Astrocyte (in vitro differentiated cells and primary cell): ENCODE measurements at regions not wholly inside any gene's neighbourhood (a gene's known extent, or its start where the extent isn't known, plus 50 kb on each side); places are given as distances from the start of the nearest gene placed in this dataset.

Source experiments
- DNase-seq: peaks from one replicate; pipeline ENCODE4 v3.0.0-alpha.2; 2010; ENCODE audit warnings: low read depth
- FAIRE-seq: peaks from 2 replicates; lab custom pipeline; 2011; peaks lifted over from hg19 to GRCh38; lab: Jason Lieb, UNC
- H2AFZ ChIP-seq: 2 replicates; pipeline ENCODE4 v1.6.0; 2012; ENCODE audit warnings: low read depth, low read length, inconsistent platforms
- H3K27ac ChIP-seq: 2 replicates; pipeline ENCODE4 v1.5.1; 2011; ENCODE audit warnings: low read depth, low read length, inconsistent platforms
- H3K27me3 ChIP-seq: 2 replicates; pipeline ENCODE4 v1.6.0; 2011; ENCODE audit warnings: low read length, inconsistent platforms; ENCODE audit not compliant: insufficient read depth
- H3K36me3 ChIP-seq: 2 replicates; pipeline ENCODE4 v1.5.1; 2011; ENCODE audit warnings: low read length, inconsistent platforms; ENCODE audit not compliant: insufficient read depth
- H3K4me1 ChIP-seq: 2 replicates; pipeline ENCODE4 v1.5.1; 2011; ENCODE audit warnings: low read length, inconsistent platforms; ENCODE audit not compliant: insufficient read depth
- H3K4me2 ChIP-seq: 2 replicates; pipeline ENCODE4 v1.6.0; 2012; ENCODE audit warnings: low read length, inconsistent platforms
- H3K4me3 ChIP-seq: 2 replicates; pipeline ENCODE4 v1.5.1; 2011; ENCODE audit warnings: low read depth, mild to moderate bottlenecking, low read length, inconsistent platforms; ENCODE audit not compliant: insufficient read depth
- H3K79me2 ChIP-seq: 2 replicates; pipeline ENCODE4 v1.6.0; 2012; ENCODE audit warnings: mild to moderate bottlenecking, low read length, inconsistent platforms; ENCODE audit not compliant: insufficient read depth
- H3K9ac ChIP-seq: 2 replicates; pipeline ENCODE4 v1.6.0; 2012; ENCODE audit warnings: mild to moderate bottlenecking, low read length, inconsistent platforms
- H3K9me3 ChIP-seq: 2 replicates; pipeline ENCODE4 v1.5.1; 2012; ENCODE audit warnings: low read depth, mild to moderate bottlenecking, low read length, inconsistent platforms; ENCODE audit not compliant: insufficient read depth
- H4K20me1 ChIP-seq: 2 replicates; pipeline ENCODE4 v1.6.0; 2012; ENCODE audit warnings: low read length, inconsistent platforms; ENCODE audit not compliant: insufficient read depth
- H3K27ac Mint-ChIP-seq: one replicate; pipeline ENCODE4 v1.8.0; 2021; ENCODE audit warnings: mild to moderate bottlenecking, mixed read lengths; ENCODE audit not compliant: unreplicated experiment
- H3K27me3 Mint-ChIP-seq: one replicate; pipeline ENCODE4 v1.8.0; 2021; ENCODE audit warnings: low read depth, mixed read lengths; ENCODE audit not compliant: unreplicated experiment
- H3K36me3 Mint-ChIP-seq: one replicate; pipeline ENCODE4 v1.8.0; 2021; ENCODE audit warnings: low read depth, mixed read lengths; ENCODE audit not compliant: unreplicated experiment
- H3K4me1 Mint-ChIP-seq: one replicate; pipeline ENCODE4 v1.8.0; 2021; ENCODE audit warnings: low read depth, mixed read lengths; ENCODE audit not compliant: unreplicated experiment
- H3K4me3 Mint-ChIP-seq: one replicate; pipeline ENCODE4 v1.8.0; 2021; ENCODE audit warnings: mild to moderate bottlenecking, moderate library complexity, mixed read lengths; ENCODE audit not compliant: unreplicated experiment
- H3K9me3 Mint-ChIP-seq: one replicate; pipeline ENCODE4 v1.8.0; 2021; ENCODE audit warnings: mild to moderate bottlenecking, mixed read lengths; ENCODE audit not compliant: unreplicated experiment
- CTCF ChIP-seq: IDR thresholded peaks from 2 replicates; pipeline ENCODE4 v1.5.1; 2011; ENCODE audit warnings: low read depth, mild to moderate bottlenecking, inconsistent platforms, low read length, moderate library complexity; ENCODE audit not compliant: insufficient read depth
- EZH2 ChIP-seq: IDR thresholded peaks from 2 replicates; pipeline ENCODE4 v1.6.1; 2012; ENCODE audit warnings: mild to moderate bottlenecking, low read length, inconsistent platforms; ENCODE audit not compliant: insufficient read depth

GRCh38 chr4:145351162-145351561 is 130.5 kb upstream of the SMAD1 start:
- no peaks in the 10 kb centered on the region for H3K36me3 ChIP-seq
- H3K4me2 ChIP-seq: no peak overlapping the region
- no peaks in the 10 kb centered on the region for H3K79me2 ChIP-seq
- H3K9ac ChIP-seq: no peak overlapping the region
- Mint-ChIP-seq H3K27me3 (no peaks in the 10 kb centered on the region), H3K36me3 (no peaks in the 10 kb centered on the region), H3K9me3 (peaks cover 10% of the 10 kb centered on the region), H3K4me1 (peaks cover 23% of the 10 kb centered on the region), H3K4me3 (no peak overlapping the region), H3K27ac (no peak overlapping the region)
- TF ChIP-seq EZH2 (no peak), CTCF (no peak)
- DNase-seq (no peak), FAIRE-seq (peak; percentile 20)
- no peak overlapping the region for H3K4me3 ChIP-seq
- no peak overlapping the region for H2AFZ ChIP-seq
- H3K27me3 ChIP-seq: no peaks in the 10 kb centered on the region
- H3K27ac ChIP-seq: no peak overlapping the region
- peaks cover 12% of the 10 kb centered on the region for H3K4me1 ChIP-seq
- H3K9me3 ChIP-seq: no peaks in the 10 kb centered on the region
- no peaks in the 10 kb centered on the region for H4K20me1 ChIP-seq

GRCh38 chr4:145348291-145348690 is 133.4 kb upstream of the SMAD1 start:
- Histone ChIP-seq H3K36me3 (no peaks in the 10 kb centered on the region), H2AFZ (no peak overlapping the region), H4K20me1 (no peaks in the 10 kb centered on the region), H3K4me1 (peaks cover 12% of the 10 kb centered on the region), H3K27me3 (no peaks in the 10 kb centered on the region), H3K27ac (no peak overlapping the region), H3K9ac (no peak overlapping the region), H3K4me3 (no peak overlapping the region), H3K79me2 (no peaks in the 10 kb centered on the region), H3K4me2 (peak overlapping the region; percentile 64), H3K9me3 (no peaks in the 10 kb centered on the region)
- Mint-ChIP-seq H3K9me3 (peaks cover 10% of the 10 kb centered on the region), H3K4me3 (peak overlapping the region; percentile 50), H3K4me1 (peaks cover 38% of the 10 kb centered on the region), H3K27me3 (no peaks in the 10 kb centered on the region), H3K36me3 (no peaks in the 10 kb centered on the region), H3K27ac (peak overlapping the region; percentile 88)
- FAIRE-seq (no peak), DNase-seq (no peak)
- TF ChIP-seq CTCF (no peak), EZH2 (no peak)

GRCh38 chr4:145347684-145348083 is 134.0 kb upstream of the SMAD1 start:
- no peak overlapping the region for H3K9ac ChIP-seq
- FAIRE-seq (no peak), DNase-seq (peak; percentile 90)
- Mint-ChIP-seq H3K27me3 (no peaks in the 10 kb centered on the region), H3K27ac (peak overlapping the region; percentile 88), H3K4me1 (peaks cover 42% of the 10 kb centered on the region), H3K9me3 (peaks cover 10% of the 10 kb centered on the region), H3K36me3 (no peaks in the 10 kb centered on the region), H3K4me3 (no peak overlapping the region)
- no peaks in the 10 kb centered on the region for H3K9me3 ChIP-seq
- peaks cover 12% of the 10 kb centered on the region for H3K4me1 ChIP-seq
- no peaks in the 10 kb centered on the region for H3K27me3 ChIP-seq
- H3K4me3 ChIP-seq: no peak overlapping the region
- H3K4me2 ChIP-seq: peak overlapping the region; percentile 64
- H2AFZ ChIP-seq: peak overlapping the region; percentile 8
- no peaks in the 10 kb centered on the region for H3K36me3 ChIP-seq
- no peaks in the 10 kb centered on the region for H3K79me2 ChIP-seq
- no peaks in the 10 kb centered on the region for H4K20me1 ChIP-seq
- TF ChIP-seq EZH2: no peak
- TF ChIP-seq CTCF: no peak
- no peak overlapping the region for H3K27ac ChIP-seq
